Ectodermal cell (in vitro differentiated cells): ENCODE measurements at regions not wholly inside any gene's neighbourhood (a gene's known extent, or its start where the extent isn't known, plus 50 kb on each side); places are given as distances from the start of the nearest gene placed in this dataset.
"Not testable (repeated sequence)": the region's sequence is repeated elsewhere in the genome, so short reads cannot be mapped to it uniquely, and the experiment has no call there.

Experiments used
- H3K27ac ChIP-seq: 2 replicates; pipeline ENCODE4 v1.7.0; 2013; ENCODE audit warnings: mild to moderate bottlenecking, low read depth, low read length; ENCODE audit not compliant: insufficient read depth, poor library complexity, severe bottlenecking
- H3K27me3 ChIP-seq: 2 replicates; pipeline ENCODE4 v1.7.0; 2013; ENCODE audit warnings: mild to moderate bottlenecking, low read length; ENCODE audit not compliant: insufficient read depth, control insufficient read depth, poor library complexity, severe bottlenecking
- H3K36me3 ChIP-seq: one replicate; pipeline ENCODE4 v1.7.0; 2013; ENCODE audit warnings: low read length; ENCODE audit not compliant: control insufficient read depth, insufficient read depth
- H3K4me1 ChIP-seq: one replicate; pipeline ENCODE4 v1.7.0; 2013; ENCODE audit warnings: low read length; ENCODE audit not compliant: control insufficient read depth, insufficient read depth
- H3K4me3 ChIP-seq: 2 replicates; pipeline ENCODE4 v1.7.0; 2013; ENCODE audit warnings: low read depth, low read length, control low read depth; ENCODE audit not compliant: insufficient read depth
- H3K9me3 ChIP-seq: 2 replicates; pipeline ENCODE4 v1.7.0; 2013; ENCODE audit warnings: mild to moderate bottlenecking, low read length, moderate library complexity; ENCODE audit not compliant: control insufficient read depth
- WGBS, 2 experiments: methylation state at CpG; one replicate each; pipeline ENCODE4 v1.1.7; 2013; ENCODE audit warnings: missing lambda C conversion rate in 2 of 2; 5-methylcytosine and 5-hydroxymethylcytosine counted together

DNA sequence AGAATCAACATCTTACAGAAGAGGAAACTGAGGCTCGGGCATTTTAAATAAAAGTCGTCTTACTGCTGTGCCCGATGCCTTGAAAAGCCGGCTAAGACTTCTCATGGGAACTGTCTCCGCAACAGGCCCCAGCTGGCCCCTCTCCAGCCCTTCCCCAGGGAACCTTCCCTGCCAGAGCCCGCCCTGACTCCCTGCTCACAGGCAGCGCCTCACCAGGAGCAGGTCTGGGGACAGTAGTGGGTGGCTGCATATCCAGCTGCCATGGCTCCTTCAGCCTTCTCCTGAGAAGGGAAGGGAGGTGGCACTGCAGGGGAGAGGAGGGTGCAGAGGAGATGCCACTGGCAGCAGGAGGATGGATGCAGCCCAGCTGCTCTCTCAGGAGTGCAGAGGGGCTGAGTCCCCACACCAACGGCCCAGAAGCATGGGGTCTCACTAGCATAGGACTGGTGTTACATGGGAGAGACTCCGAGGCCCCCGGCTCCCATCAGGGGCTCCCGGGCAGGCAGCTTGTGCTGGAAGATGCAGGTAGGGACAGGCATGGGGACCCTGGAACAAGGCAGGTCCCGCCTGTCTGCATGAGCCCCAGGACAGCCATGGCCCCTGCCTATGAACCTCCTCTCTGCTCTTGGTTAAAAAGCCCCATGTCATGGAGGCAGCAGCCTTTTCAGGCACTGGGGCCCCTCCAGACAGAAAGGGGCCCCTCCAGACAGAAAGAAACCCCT, 216.4 kb upstream of the SGCG start:
- no peaks in the 10 kb centered on the region for H3K9me3 ChIP-seq
- 87 to 89% methylated on average over 12 of the region's 12 CpGs for WGBS, 2 experiments
- H3K27me3 ChIP-seq, result no peaks in the 10 kb centered on the region
- no peak overlapping the region for H3K27ac ChIP-seq
- H3K4me1 ChIP-seq, result no peaks in the 10 kb centered on the region
- H3K4me3 ChIP-seq, result no peak overlapping the region
- H3K36me3 ChIP-seq, result no peaks in the 10 kb centered on the region

DNA sequence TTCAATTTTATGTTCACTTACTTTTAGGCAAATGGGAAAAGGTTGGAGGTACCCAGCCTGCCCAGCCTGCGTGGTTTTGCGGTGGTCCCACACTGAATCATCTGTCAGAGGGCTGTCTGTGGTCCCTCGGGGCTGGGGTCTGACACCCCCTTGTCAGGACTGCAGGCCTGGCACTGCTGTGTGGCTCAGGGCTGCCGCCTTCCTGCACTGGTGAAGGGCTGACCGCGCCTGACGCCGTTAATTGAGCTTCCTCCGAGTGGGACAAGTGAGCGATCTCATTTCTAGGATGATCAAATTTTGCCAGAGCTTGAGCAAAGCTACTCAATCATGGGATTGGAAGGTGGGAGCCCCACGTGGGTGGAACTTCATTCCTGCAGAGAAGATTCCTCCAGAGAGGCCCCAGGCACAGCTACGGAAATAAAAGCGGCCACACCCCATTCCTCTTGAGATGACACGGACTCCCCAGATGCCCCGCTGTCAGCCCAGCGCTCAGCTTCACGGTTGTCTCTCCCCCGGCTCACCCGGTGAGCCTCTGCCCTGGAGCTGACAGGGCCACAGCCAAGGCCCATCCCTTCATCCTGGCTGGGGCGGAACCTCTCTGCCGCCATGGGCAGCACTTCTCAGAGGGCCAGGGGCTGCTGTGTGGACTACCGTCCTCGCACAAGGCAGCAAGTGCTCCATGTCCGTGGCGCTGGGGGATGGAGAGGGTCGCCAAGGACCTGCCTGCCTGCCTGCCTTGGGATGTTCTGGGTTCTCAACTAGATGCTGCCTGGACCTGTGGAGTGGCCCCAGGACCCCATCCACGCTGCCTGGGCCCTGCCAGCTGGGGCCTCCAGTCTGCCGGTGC, 215.5 kb upstream of the SGCG start:
- not testable (repeated sequence) for H3K27ac ChIP-seq, H3K9me3 ChIP-seq, H3K36me3 ChIP-seq, H3K4me1 ChIP-seq, H3K27me3 ChIP-seq, H3K4me3 ChIP-seq
- 88 to 89% methylated on average over 28 of the region's 28 CpGs for WGBS, 2 experiments

DNA sequence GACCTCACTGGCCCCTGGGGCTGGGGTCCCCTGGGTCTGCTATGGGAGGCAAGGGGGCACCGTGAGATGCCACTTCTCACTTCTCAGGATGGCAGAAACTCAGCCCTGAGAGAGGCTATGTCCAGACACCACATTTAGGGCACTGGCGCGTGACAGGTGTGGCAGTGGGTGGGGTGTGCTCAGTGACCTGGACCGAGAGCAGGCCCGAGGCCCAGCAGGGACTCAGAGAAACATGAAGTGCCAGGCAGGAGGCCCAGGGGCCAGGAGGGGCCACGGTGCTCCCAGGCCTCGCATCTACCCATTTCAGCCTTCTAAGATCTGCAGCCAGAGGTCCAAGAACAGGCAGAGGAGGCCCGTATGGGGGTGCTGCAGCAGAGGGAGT, 214.9 kb upstream of the SGCG start:
- not testable (repeated sequence) for H3K27me3 ChIP-seq, H3K27ac ChIP-seq, H3K4me3 ChIP-seq, H3K36me3 ChIP-seq, H3K9me3 ChIP-seq, H3K4me1 ChIP-seq
- 91 to 94% methylated on average over 5 of the region's 8 CpGs for WGBS, 2 experiments

DNA sequence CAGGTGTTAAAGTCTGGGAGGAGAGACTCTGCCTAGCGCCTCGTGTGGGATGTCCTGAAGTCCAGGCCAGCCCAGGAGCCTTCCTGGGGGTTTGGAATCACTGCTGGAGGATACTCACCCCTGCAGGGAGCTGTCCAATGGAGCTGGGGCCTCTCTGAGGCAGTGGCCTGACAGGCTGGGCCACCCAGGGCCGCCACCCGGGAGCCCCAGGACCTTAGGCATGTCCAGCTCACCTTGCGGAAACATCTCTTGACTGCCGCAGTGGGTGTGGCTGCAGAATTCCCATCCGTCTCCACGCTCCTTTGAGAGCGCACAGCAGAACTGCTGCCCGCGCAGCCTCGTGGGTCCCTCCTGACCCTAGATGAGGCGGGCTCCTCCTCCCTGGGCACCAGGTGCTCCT, 214.0 kb upstream of the SGCG start:
- H3K4me1 ChIP-seq, H3K27ac ChIP-seq, H3K4me3 ChIP-seq, H3K27me3 ChIP-seq, H3K36me3 ChIP-seq, H3K9me3 ChIP-seq: not testable (repeated sequence)
- WGBS, 2 experiments, result 92 to 96% methylated on average over 13 of the region's 13 CpGs

DNA sequence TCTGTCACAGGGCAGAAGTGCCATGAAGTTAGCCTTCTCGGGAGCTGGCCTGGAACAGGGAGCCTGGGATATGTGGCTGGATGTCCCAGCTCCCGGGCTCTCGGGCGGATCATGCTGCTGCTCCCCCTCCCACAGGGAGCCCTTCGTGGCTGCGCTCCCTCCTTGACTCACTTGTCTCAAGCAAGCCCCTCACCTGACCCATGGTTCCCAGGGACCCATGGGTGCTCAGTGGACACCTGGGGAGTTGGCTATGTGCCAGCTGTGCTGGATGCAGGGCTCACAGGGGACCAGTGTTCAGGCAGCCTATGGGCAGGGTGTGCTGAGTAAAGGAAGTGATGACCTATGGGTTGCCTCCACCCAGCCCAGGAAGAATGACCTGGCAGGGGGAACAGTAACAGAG, 213.1 kb upstream of the SGCG start:
- no peak overlapping the region for H3K27ac ChIP-seq
- 89 to 95% methylated on average over 6 of the region's 6 CpGs for WGBS, 2 experiments
- H3K9me3 ChIP-seq, result no peaks in the 10 kb centered on the region

DNA sequence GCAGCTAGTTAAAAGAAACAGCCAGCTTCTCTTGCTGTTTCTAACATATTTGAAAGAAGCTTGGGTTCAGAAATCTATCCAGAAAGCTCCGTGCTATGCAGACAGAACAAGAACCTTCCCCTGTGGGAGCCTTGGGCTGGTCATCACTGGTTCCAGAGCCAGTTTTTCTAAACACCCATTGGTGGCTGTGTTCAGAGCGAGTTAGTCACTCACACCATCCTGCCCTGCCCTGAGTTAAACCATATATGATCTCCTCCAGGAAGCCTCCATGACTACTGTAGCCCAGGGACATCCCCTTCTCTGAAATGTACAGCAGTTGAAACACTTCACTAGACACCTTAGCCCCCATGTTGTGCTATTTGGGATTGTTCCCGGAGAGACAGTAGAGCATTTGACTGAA, 200.8 kb upstream of the SGCG start:
- Histone ChIP-seq H3K27ac (no peak overlapping the region), H3K4me3 (no peak overlapping the region), H3K9me3 (no peaks in the 10 kb centered on the region), H3K36me3 (no peaks in the 10 kb centered on the region), H3K27me3 (no peaks in the 10 kb centered on the region), H3K4me1 (no peaks in the 10 kb centered on the region)
- 89 to 95% methylated on average over 3 of the region's 3 CpGs for WGBS, 2 experiments

More for the DNA sequence above, 213.1 kb upstream of the SGCG start:
- Histone ChIP-seq H3K4me3 (no peak overlapping the region), H3K36me3 (no peaks in the 10 kb centered on the region), H3K4me1 (no peaks in the 10 kb centered on the region), H3K27me3 (no peaks in the 10 kb centered on the region)

DNA sequence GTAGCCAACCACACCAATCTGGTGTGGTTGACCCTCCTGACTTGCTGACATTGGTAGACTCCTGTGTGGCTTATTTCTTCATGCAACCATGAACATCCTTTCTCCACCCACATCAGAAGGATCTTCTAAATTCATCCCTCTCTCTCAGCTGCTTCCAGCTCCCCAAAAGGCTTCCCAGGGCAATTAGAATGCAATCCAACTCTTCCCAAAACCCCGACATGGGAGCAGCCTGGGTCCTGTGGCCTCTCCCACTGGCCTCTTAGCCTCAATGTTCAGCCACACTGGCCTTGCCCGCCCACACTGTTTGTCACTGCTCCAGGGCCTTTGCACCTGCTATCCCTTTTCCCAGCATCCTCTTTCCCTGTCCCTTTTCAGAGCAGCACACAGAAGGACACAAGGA, 199.8 kb upstream of the SGCG start:
- Histone ChIP-seq H3K4me3 (no peak overlapping the region), H3K36me3 (no peaks in the 10 kb centered on the region), H3K27me3 (no peaks in the 10 kb centered on the region), H3K9me3 (no peaks in the 10 kb centered on the region), H3K27ac (no peak overlapping the region), H3K4me1 (no peaks in the 10 kb centered on the region)
- 94 to 98% methylated on average over 2 of the region's 2 CpGs for WGBS, 2 experiments

DNA sequence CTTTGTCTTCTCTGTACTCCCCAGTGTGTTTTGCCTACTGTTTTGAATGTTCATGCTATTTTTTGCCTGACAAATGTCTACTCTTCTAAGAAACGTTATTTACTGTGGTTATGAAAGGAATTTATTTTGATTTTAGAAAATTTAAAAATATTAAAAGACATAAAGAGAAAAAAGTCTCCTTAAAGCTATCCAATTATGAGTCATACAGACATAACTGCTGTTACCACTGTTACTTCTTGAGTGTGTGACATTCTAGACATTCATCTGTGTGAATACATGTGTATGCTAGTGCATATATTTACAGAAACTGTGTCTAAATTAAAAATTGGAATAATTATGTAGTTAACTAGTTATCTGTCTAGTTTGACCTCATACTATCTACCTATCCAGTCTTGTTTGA, 187.6 kb upstream of the SGCG start:
- no CpG with 5 or more reads among the region's 1 CpG for WGBS, 2 experiments
- Histone ChIP-seq H3K4me3 (no peak overlapping the region), H3K4me1 (peaks cover 7% of the 10 kb centered on the region), H3K9me3 (no peaks in the 10 kb centered on the region), H3K36me3 (no peaks in the 10 kb centered on the region), H3K27me3 (no peaks in the 10 kb centered on the region), H3K27ac (peak overlapping the region; percentile 82)

DNA sequence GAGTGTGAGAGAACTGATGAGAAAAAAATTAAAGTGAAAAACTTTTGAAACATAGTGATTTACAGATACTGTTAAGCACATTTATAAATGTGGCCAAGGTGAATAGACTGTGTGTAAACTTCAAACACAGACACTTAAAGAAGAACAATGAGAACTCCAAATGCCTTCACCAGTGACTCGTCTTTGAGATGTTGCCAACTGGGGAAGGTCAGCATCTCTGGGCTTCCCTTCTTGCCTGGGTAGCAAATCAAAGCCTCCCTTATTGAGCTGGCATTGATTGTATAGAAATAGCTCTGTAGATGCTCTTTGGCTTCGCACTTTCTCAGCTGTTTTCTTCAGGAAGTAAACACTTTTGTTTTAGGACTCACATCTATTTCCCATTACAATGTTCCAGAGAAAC, 177.3 kb upstream of the SGCG start:
- Histone ChIP-seq H3K27me3 (no peaks in the 10 kb centered on the region), H3K4me3 (no peak overlapping the region), H3K9me3 (peaks cover 5% of the 10 kb centered on the region), H3K27ac (no peak overlapping the region), H3K4me1 (no peaks in the 10 kb centered on the region), H3K36me3 (no peaks in the 10 kb centered on the region)
- 96 to 100% methylated on average over 1 to 2 of the region's 2 CpGs for WGBS, 2 experiments

DNA sequence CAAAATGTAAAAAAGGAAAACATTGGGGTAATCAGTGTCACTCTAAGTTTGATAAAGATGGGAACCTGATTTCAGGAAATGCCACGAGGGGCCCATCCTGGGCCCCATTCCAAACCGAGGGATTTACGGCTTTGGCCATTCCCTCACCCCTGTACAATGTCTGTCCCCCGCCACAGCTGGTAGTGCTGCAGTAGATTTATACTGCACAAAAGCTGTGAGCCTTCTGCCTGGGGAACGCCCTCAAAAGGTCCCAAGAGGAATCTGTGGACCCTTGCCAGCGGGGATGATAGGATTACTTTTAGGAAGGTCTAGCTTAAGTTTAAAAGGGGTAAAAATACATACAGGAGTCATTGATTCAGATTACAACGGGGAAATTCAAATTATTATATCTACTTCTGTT, 173.4 kb upstream of the SGCG start:
- no peaks in the 10 kb centered on the region for H3K4me1 ChIP-seq
- H3K4me3 ChIP-seq, result no peak overlapping the region
- H3K27ac ChIP-seq, result no peak overlapping the region
- H3K27me3 ChIP-seq, result no peaks in the 10 kb centered on the region
- H3K9me3 ChIP-seq, result no peaks in the 10 kb centered on the region
- H3K36me3 ChIP-seq, result no peaks in the 10 kb centered on the region
- 56 to 69% methylated on average over 6 to 7 of the region's 7 CpGs for WGBS, 2 experiments
